ENCODE measurements at regions not wholly inside any gene's neighbourhood (a gene's known extent, or its start where the extent isn't known, plus 50 kb on each side); places are given as distances from the start of the nearest gene placed in this dataset.

DNA sequence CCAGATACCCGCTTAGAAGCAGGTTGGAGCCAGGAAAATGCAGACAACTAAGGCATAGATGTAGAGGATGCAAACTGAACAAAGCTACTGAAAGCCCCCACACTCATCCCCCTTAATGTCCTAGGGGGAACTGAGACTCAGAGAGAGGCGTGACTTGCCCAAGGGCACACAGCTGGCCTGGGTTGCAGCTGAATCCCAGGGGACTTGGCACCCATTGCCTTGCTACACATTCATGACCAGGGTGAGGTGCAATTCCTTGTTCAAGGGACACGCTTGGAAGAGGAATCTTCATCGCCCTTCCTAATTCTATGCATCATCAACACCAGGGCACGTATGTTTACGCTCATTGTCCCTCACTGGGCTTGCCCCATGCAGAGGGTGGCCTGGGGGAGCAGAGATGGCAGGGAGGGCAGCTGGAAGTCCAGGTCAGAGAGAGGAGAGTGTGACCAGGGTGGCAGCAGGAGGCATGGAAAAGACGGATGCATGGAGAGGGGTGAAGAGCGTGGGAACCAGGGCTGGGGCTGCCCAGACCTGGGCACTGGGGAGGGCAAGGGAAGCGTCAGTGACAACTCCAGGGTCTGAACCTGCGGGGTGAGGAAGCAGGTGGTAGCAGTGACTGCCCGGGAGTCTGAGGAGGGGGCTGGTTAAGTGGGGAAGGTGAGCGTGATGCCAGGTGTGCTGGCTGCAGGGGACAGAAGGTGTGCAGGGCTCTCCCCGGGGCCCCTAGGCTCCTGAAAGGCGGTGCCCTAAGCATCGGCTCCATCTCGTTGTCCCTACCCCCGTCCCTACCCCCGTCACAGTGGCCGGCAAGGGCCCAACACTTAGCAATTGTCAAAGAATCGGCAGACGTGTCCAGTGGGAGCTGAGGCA, 267.1 kb upstream of the TNRC6C start:
- no peak for DNase-seq (ENCODE audit: extremely low spot score, insufficient read length, low read depth)
- no peak for FAIRE-seq

DNA sequence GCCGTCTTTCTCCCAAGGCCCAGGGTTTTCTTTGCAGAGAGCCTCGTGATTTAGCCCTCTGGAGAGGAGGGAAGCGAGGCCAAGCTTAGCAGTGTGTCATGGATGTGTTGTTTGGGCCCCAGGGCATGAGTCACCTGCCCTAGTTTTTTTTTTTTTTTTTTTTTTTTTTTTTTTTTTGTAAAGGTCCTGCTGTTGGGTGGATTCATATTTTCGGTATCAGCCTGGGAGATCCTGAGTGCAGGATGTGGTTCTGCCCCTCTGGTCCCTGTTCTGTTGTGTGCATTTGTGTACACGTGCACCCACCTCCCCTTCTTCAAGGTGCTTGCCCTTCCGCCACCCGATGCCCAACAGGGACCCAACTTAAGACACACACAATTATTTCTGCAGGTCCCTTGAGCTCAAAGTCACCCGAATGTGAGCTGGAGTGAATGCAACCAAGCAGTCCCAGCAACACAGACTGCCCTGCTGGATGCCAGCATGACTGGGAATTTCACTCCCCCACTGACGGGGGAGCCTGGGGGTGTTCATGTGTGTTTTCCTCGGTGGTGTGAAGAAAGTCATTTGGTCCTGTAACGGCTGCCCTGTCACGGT, 265.8 kb upstream of the TNRC6C start:
- FAIRE-seq (no peak), DNase-seq (ENCODE audit: extremely low spot score, insufficient read length, low read depth) (no peak)

DNA sequence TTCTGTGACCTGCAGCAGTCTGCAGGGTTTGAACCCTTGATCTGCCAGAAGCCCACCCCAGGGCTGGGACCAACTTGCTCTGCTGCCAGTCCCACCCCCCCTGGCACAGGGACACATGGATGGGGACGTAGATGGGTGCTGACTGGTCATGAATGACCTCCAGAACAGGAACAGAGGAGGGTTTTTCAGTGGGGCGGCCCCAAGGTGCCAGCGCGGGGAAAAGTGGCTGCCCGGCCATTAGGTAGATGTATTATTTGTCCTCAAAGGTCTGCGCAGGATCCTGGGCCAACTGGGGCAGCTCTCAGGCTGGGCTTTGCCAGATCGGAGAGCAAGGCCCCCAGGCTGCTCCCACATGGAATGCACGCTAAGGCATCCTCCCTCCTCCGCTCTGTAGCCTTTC, 265.2 kb upstream of the TNRC6C start:
- FAIRE-seq (no peak), DNase-seq (ENCODE audit: extremely low spot score, insufficient read length, low read depth) (no peak)

DNA sequence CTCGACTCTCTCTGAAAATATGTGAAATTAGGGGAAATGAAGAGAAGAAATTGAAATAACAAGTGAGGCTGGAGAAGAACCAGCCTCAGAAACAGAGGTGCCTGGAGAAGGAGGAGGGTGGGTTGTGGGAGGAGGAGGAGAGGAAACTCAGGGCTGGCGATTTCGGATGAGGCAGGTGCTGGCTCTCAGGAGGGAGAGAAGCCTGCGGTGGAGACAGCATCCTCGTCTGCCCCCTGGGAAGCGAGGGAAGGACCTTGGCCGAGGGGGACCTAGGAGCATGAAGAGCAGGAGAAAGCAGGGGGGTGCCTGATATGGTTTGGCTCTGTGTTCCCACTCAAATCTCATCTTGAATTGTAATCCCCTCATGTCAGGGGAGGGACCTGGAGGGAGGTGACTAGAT, 264.7 kb upstream of the TNRC6C start:
- FAIRE-seq = no peak
- DNase-seq (ENCODE audit: extremely low spot score, insufficient read length, low read depth) = no peak

DNA sequence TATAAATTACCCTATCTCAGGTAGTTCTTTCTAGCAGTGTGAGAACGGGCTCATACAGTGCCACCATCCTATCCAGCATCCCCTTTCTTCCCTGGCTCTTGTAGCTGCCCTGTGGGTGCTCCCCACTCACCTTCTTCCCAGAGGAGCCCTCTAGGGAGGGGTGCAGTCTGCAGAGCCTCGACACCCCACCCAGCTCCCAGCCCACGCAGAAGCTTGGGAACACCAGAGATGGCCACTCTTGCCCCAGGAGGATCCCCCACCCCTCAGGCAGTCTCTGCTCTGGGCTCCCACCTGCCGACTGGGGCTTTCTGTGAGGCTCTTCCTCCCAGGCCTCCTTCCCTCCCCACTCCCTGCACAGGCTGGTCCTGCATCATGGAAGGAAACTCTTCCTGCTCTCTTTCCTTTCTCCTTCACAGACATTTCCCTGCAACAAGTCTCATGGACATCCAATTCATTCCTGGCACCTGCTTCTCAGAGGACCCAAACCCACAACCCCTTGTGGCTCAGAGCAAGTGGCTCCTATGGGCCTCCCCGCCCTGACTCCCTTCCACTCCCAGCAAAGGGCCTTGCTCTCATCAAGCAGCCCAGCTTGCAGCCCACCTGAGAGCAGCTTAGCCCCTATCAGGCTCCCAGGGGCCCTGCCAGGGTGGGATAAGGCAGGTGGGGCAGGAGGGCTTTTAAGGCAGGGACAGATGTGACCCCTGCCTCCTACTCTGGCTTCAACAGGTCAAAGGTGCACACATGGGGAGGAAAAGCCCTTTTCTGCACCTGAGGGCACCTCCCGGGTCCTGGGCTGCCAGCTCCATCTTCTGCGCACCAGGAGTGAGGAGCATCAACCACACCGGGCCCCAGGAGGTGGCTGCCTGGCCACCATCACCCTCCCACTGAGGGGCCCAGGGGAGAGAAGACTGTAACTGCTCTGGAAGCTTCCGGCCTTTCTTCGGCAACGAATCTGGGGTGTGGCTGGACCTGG, 263.8 kb upstream of the TNRC6C start:
- FAIRE-seq = no peak

DNA sequence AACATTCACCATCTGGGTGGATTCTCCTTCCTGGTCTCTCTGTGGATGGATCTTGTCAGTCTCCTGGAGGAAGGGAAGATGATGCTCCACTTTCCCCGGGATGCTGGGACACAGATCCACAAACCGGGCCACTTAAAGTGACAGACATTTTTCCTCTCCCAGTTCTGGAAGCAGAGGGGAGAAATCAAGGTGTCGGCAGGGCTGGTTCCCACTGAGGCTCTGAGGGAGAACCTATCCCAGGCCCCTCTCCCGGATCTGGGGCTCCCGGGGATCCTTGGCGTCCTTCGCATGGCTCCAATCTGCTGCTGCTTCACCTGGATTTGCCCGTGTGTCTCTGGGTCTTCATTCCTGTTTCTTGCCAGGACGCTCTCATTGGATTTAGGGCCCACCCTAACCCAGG, 263.1 kb upstream of the TNRC6C start:
- no peak for FAIRE-seq
- no peak for DNase-seq (ENCODE audit: extremely low spot score, insufficient read length, low read depth)

More for the DNA sequence above, 263.8 kb upstream of the TNRC6C start:
- no peak for DNase-seq (ENCODE audit: extremely low spot score, insufficient read length, low read depth)

DNA sequence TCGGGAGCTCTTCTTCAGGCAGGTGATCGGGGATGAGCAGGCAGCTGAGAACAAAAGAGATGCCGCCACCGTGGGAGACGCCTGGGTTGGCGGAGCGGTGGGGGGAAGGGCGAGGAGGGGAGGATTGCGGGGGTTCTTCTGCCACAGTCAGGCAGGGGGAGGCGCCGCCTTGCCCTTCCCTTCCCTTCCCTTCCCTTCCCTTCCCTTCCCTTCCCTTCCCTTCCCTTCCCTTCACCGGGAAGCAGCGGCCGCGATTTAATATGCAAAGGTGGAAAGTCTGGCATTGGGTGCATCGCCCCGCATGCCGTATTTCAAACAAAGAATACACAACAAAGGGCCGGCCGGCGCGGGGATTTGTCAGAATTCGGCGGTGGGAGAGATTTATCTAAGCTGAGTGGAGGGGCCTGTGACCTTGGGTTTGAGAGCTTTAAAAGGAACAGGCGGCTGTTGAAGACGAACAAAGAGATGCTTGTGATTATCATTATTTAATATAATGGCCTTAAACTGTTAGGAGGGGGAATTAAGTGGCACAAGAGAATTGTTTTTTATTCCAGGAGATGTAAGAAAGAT, 262.3 kb upstream of the TNRC6C start:
- no peak for DNase-seq (ENCODE audit: extremely low spot score, insufficient read length, low read depth)
- FAIRE-seq = no peak

DNA sequence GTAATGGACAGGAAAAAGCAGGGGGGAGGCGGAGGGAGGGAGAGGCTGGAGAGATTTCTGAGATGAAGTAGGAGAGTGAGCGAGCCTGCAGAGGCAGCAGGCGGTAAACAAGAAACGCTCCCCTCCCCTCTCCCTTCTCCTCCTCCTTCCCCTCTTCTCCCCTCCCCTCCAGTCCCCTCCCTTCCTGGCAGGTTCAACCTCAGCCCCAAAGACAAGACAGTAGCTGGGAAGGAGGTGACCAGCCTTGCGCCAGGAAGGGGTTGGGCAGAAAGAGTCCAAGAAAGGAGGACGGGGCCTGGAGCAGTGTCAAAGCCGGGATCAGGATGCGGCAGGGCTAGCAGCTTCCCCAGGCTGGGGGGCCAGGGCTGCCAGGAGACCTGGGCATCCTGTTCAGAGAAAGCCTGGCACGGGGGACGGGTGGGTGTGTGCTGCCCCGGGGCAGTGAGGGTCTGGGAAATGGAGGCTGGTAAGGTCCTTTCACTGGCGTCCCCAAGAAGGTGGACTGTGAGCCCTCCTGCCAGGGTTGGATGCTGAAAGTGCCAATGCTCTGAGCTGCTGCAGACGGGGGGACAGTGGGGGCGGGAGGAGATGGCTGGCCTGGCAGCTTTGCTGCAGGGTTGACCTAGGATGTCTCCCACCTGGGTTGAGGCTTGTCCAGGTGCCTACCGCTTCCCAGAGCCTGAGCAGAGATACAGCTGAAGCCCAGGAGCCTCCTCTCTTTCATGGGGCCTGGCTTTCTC, 261.6 kb upstream of the TNRC6C start:
- no peak for DNase-seq (ENCODE audit: extremely low spot score, insufficient read length, low read depth)
- no peak for FAIRE-seq

DNA sequence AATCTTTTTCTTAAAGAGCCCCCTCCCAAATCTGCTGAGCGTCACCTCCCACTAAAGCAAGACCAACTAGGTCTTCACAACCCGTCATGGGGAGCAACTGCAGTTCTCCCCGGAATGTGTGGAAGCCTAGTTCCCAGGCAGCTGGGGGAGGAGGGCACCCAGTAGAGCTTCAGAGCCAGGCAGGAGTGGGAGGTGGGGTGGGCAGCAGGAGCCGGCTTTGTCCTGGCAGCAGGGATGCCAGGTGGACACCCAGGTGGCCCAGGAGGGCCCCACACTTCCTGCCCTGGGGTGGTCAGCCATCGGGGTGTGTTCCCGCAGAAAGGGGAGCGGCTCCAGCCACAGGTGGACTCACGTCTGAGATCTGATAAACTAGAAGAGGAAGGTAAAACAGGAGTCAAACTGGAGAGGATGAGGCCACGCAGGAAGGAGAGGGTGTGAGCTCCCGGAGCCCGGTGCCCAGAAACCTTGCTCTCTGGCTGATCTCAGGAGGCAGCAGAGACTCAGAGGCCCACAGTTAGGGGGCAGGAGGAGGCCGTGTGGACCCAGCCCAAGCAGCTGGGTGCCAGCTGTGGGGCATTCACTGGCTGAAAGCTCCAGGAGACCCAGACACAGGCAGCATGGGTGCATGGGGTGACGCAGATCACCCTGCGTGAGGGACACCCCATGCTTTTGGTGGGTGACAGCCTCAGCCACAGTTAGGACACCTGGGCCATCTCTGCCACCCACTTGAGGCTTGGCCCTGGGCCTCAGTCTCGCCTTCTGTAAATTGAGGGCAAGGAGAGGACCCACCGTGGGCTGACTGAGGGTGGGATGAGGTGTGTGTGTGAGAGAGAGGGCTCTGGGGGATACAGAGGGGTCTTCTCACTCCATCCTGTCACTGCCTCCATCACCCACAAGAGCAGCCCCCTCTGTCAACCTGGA, 260.8 kb upstream of the TNRC6C start:
- DNase-seq (ENCODE audit: extremely low spot score, insufficient read length, low read depth) (no peak), FAIRE-seq (no peak)

DNA sequence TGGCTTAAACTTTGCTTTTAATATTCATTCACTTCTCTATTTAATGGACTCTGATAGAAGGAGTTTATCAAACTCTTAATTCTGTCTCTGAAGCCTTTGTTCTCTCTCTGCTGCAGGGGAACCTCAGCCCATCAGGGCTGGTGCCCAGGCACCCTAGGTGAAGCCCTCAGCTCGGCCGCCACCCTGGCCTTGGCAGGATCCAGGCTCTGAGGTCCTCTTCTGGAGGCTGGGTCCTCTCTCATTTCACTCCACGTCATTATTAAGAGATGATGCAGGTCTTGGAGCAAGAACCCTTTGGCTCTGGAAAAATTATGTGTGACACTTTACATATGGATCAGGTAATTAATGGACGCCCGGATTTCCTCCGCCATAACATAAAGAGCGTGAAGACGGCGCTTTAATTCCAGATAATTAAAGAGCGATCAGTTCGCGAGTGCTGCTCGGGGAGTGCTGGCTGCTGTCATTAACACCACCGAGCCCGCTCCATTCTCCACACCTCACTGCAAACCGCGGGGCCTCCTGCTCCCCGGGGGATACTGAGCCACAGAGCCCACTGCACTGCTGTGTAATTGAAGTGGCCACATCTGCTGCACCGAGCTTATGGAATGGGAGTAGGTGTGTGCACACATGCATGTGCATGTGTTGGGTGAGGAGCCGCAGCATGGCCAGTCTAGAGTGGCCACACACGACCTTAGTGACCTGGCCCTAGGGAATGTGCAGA, 259.4 kb upstream of the TNRC6C start:
- FAIRE-seq (no peak), DNase-seq (ENCODE audit: extremely low spot score, insufficient read length, low read depth) (no peak)

DNA sequence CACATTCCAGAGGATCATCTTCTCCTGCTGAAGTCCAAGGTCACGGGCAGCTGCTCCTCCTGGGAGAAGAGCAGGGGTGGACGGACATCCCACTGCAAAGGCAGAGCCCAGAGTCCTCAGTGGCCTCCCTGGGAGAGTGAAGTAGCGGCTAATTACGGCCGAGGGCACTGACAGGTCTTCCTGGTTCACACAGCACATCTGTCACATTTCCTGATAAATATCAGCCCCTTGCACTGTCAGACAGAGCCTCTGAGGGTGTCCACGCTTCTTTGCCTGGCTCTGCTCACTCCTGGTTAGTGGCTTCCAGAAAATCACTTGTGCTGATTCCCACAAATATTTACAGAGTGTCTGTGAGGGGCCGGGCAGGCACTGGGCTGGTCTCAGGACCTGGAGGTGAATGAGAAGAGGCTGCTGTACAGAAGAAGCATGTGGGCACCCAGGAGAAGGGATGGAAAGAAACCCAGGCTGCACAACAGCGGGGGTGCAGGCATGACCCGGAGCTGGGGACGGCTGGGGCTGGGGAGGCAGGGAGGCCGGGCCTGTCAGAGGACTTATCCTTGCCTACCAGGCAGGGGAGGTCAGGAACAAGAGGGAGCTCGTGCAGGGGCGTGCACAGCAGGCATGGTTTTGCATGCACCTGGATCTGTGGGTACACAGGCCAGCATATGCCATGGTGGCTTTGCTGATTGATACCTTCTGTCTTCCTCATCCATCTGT, 258.2 kb upstream of the TNRC6C start:
- FAIRE-seq (no peak), DNase-seq (ENCODE audit: extremely low spot score, insufficient read length, low read depth) (no peak)

DNA sequence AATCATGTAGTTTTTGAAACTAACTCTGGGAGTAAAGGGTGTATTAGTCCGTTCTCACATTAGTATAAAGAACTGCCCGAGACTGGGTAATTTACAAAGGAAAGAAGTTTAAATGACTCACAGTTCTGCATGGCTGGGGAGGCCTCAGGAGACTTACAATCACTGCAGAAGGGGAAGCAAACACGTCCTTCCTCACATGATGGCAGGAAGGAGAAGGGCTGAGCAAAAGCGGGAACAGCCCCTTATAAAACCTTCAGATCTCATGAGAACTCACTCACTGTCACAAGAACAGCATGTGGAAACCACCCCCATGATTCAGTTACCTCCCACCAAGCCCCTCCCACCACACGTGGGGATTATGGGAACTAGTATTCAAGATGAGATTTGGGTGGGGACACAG, 256.5 kb upstream of the TNRC6C start:
- no peak for FAIRE-seq

DNA sequence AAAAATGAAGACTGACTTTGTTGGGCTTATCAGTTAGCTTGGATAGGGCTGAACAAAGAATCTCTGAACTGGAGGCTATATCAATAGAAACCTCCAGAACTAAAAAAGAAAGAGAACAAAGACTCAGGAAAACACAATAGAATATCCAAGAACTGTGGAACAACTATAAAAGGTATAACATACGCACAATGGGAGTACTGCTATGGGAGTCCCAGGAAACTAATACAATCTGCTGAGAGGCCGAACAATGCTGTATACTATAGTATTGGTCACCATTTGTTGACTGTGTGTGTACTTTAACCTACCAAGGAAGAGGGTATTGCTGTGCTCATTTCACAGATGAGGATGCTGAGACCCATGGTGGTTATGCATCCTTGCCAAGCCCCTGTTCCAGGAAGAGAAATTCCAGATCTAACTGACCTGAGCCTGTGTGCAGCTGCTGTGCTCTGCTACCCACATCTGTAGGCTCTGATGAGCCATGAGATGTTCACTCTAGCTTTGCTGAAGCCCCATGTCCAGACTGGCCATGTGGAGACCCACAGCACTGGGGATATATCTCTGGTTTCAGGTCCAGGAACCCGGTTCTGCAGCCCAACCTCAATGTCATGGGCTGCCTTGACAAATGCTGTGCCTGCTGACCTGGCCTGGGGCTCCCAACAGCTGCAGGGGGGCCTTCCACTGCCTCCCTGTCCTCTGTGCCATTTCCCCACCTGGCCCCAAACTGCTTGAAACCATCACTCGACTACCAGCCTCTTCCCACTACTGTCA, 254.3 kb upstream of the TNRC6C start:
- FAIRE-seq (no peak), DNase-seq (ENCODE audit: extremely low spot score, insufficient read length, low read depth) (no peak)

More for the DNA sequence above, 256.5 kb upstream of the TNRC6C start:
- no peak for DNase-seq (ENCODE audit: extremely low spot score, insufficient read length, low read depth)

DNA sequence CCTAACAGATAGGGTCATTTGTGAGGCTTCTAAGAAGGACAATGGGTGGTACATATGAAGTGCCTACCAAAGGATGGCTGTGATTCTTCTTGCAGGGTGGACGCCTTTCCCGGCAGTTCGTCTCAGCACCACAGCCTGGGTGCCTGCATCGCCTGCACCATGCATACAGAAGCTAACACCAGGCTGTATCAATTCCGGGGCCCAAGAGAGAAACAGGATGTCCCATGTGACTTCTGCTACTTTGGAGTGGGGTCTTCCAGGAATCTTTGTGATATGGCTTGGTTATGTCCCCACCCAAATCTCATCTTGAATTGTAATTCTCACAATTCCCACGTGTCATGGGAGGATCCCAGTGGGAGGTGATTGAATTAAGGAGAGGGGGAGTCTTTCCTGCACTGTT, 251.6 kb upstream of the TNRC6C start:
- DNase-seq (ENCODE audit: extremely low spot score, insufficient read length, low read depth) (no peak), FAIRE-seq (no peak)

DNA sequence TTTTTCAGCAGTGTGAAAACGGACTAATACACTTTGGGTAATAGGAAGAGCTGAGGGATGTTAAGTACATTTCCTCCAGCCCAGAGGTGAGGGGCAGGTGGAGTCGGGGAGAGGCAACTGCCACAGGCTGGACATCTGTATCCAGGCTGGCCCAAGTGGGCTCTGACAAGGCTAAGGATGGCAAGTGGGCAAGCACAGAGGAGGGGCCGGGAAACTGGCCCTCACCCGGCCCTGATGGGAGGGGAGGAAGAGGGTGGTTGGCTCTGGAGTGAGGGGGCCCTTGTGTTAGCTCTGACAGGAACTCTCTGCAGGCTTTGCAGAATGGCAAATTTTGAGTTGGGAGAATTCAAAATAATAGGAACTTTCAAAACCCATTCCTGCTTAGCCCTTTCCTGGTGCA, 251.0 kb upstream of the TNRC6C start:
- FAIRE-seq (no peak), DNase-seq (ENCODE audit: extremely low spot score, insufficient read length, low read depth) (no peak)

DNA sequence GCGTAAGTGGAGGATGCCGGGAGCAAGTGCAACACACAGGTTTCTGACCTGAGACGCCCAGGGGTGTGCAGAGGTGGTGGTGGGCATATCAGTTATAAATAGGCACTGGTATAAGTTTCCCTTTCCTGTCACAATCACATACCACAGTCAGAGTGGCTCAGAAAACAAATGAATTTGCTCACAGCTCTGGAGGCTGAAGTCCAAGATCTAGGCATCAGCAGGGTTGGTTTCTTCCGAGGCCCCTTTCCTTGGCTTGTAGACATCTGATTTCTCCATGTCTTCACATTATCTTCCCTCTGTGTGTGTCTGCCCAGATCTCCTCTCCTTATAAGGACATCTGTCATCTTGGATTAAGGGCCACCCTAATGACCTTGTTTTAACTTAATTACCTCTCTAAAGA, 250.5 kb upstream of the TNRC6C start:
- no peak for DNase-seq (ENCODE audit: extremely low spot score, insufficient read length, low read depth)
- FAIRE-seq = no peak

DNA sequence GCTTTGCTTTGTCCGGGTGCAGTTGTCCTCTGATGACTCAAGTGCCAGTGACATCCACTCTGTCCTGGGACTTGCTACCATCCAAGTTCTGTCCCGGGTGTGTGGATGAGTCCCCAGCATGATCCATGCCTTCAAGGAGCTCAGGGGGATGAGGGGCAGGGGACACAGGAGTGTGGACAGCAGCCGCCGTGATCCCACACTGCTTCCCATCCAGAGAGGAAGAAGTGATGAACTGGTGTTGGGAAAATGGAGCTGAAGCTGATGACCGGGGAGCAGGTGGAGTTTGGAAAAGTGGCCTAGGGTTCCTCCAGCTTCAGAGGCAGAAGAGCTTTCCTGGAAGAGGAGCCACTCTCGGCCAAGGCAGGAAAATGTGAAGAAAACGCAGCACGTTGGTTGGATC, 249.6 kb upstream of the TNRC6C start:
- DNase-seq (ENCODE audit: extremely low spot score, insufficient read length, low read depth) (no peak), FAIRE-seq (no peak)
